Endodermal cell (in vitro differentiated cells): ENCODE measurements at regions not wholly inside any gene's neighbourhood (a gene's known extent, or its start where the extent isn't known, plus 50 kb on each side); places are given as distances from the start of the nearest gene placed in this dataset.

Experiments used
- DNase-seq: peaks from one replicate; pipeline ENCODE4 v3.0.0-alpha.2; 2017
- H3K27ac ChIP-seq: 2 replicates; pipeline ENCODE4 v1.5.1; 2013; ENCODE audit warnings: mild to moderate bottlenecking, low read depth, low read length, moderate library complexity
- H3K27me3 ChIP-seq: 2 replicates; pipeline ENCODE4 v1.6.1; 2013; ENCODE audit warnings: mild to moderate bottlenecking, low read length, moderate library complexity; ENCODE audit not compliant: insufficient read depth, control insufficient read depth, poor library complexity, severe bottlenecking
- H3K36me3 ChIP-seq: 2 replicates; pipeline ENCODE4 v1.7.0; 2013; ENCODE audit warnings: mild to moderate bottlenecking, low read length, moderate library complexity; ENCODE audit not compliant: control insufficient read depth, insufficient read depth
- H3K4me1 ChIP-seq: one replicate; pipeline ENCODE4 v1.7.0; 2013; ENCODE audit warnings: low read length; ENCODE audit not compliant: control insufficient read depth, insufficient read depth
- H3K4me3 ChIP-seq: 2 replicates; pipeline ENCODE4 v1.5.1; 2013; ENCODE audit warnings: mild to moderate bottlenecking, low read length, moderate library complexity
- H3K9ac ChIP-seq: 2 replicates; pipeline ENCODE4 v1.6.1; 2013; ENCODE audit warnings: mild to moderate bottlenecking, low read length, moderate library complexity; ENCODE audit not compliant: poor library complexity, severe bottlenecking; ENCODE audit errors: extremely low read depth
- H3K9me3 ChIP-seq: 2 replicates; pipeline ENCODE4 v1.6.1; 2013; ENCODE audit warnings: mild to moderate bottlenecking, low read length, moderate library complexity; ENCODE audit not compliant: control insufficient read depth
- H3K27ac Mint-ChIP-seq: 2 replicates; pipeline ENCODE4 v1.8.0; 2020; ENCODE audit warnings: mixed read lengths
- H3K27me3 Mint-ChIP-seq: 2 replicates; pipeline ENCODE4 v1.8.0; 2021; ENCODE audit warnings: mild to moderate bottlenecking, mixed read lengths; ENCODE audit not compliant: insufficient read depth
- H3K36me3 Mint-ChIP-seq: 2 replicates; pipeline ENCODE4 v1.8.0; 2020; ENCODE audit warnings: low read depth, mixed read lengths
- H3K4me1 Mint-ChIP-seq: 2 replicates; pipeline ENCODE4 v1.8.0; 2020; ENCODE audit warnings: mixed read lengths
- H3K4me3 Mint-ChIP-seq: 2 replicates; pipeline ENCODE4 v1.8.0; 2020; ENCODE audit warnings: mild to moderate bottlenecking, moderate library complexity, mixed read lengths
- H3K9me3 Mint-ChIP-seq: 2 replicates; pipeline ENCODE4 v1.8.0; 2020; ENCODE audit warnings: mild to moderate bottlenecking, mixed read lengths
- CTCF ChIP-seq: fragments of 200-600 bp; sonication (generic); conservative IDR thresholded peaks from 2 replicates; pipeline ENCODE4 v1.5.0; 2021; ENCODE audit warnings: antibody characterized with exemption, mild to moderate bottlenecking
- WGBS, 2 experiments: methylation state at CpG; one replicate each; pipeline versions ENCODE4 v1.1.5 to v1.1.7; 2013; ENCODE audit warnings: missing lambda C conversion rate in 2 of 2, mixed read lengths in 1 of 2; ENCODE audit not compliant: insufficient coverage in 1 of 2, insufficient read length in 1 of 2; 5-methylcytosine and 5-hydroxymethylcytosine counted together

GRCh38 chr6:137652961-137653705 is 158.9 kb upstream of the OLIG3 start:
- Histone ChIP-seq H3K4me1 (no peaks in the 10 kb centered on the region), H3K36me3 (no peaks in the 10 kb centered on the region), H3K27me3 (no peaks in the 10 kb centered on the region), H3K4me3 (no peak overlapping the region), H3K9ac (no peak overlapping the region), H3K27ac (no peak overlapping the region), H3K9me3 (peaks cover 32% of the 10 kb centered on the region)
- H3K27ac Mint-ChIP-seq: no peak overlapping the region
- WGBS, 2 experiments: 86 to 100% methylated on average over 1 to 3 of the region's 3 CpGs
- DNase-seq: no peak
- peaks cover 46% of the 10 kb centered on the region for H3K9me3 Mint-ChIP-seq
- H3K4me1 Mint-ChIP-seq: no peaks in the 10 kb centered on the region
- no peak for TF ChIP-seq CTCF
- no peaks in the 10 kb centered on the region for H3K36me3 Mint-ChIP-seq
- H3K27me3 Mint-ChIP-seq: no peaks in the 10 kb centered on the region
- H3K4me3 Mint-ChIP-seq: no peak overlapping the region

GRCh38 chr6:137653706-137654059 is 159.5 kb upstream of the OLIG3 start:
- WGBS, 2 experiments: 94 to 100% methylated on average over 2 to 3 of the region's 3 CpGs
- H3K27me3 ChIP-seq: no peaks in the 10 kb centered on the region
- Mint-ChIP-seq H3K4me3 (no peak overlapping the region), H3K36me3 (no peaks in the 10 kb centered on the region), H3K4me1 (no peaks in the 10 kb centered on the region), H3K27me3 (no peaks in the 10 kb centered on the region), H3K27ac (no peak overlapping the region), H3K9me3 (peaks cover 46% of the 10 kb centered on the region)
- no peak overlapping the region for H3K9ac ChIP-seq
- H3K9me3 ChIP-seq: peaks cover 32% of the 10 kb centered on the region
- no peak for DNase-seq
- no peaks in the 10 kb centered on the region for H3K36me3 ChIP-seq
- H3K27ac ChIP-seq: no peak overlapping the region
- no peaks in the 10 kb centered on the region for H3K4me1 ChIP-seq
- no peak overlapping the region for H3K4me3 ChIP-seq
- TF ChIP-seq CTCF: no peak

GRCh38 chr6:137654365-137654981 is 160.3 kb upstream of the OLIG3 start:
- Histone ChIP-seq H3K36me3 (no peaks in the 10 kb centered on the region), H3K9ac (no peak overlapping the region), H3K9me3 (peaks cover 32% of the 10 kb centered on the region), H3K4me3 (no peak overlapping the region), H3K4me1 (no peaks in the 10 kb centered on the region), H3K27ac (no peak overlapping the region), H3K27me3 (no peaks in the 10 kb centered on the region)
- H3K4me1 Mint-ChIP-seq: no peaks in the 10 kb centered on the region
- no peak for TF ChIP-seq CTCF
- no peak for DNase-seq
- no peaks in the 10 kb centered on the region for H3K27me3 Mint-ChIP-seq
- WGBS, 2 experiments: 64 to 88% methylated on average over 1 of the region's 1 CpG
- H3K9me3 Mint-ChIP-seq: peaks cover 46% of the 10 kb centered on the region
- H3K27ac Mint-ChIP-seq: no peak overlapping the region
- no peak overlapping the region for H3K4me3 Mint-ChIP-seq
- H3K36me3 Mint-ChIP-seq: no peaks in the 10 kb centered on the region
